ENCODE measurements at regions not wholly inside any gene's neighbourhood (a gene's known extent, or its start where the extent isn't known, plus 50 kb on each side); places are given as distances from the start of the nearest gene placed in this dataset.

- no peak for DNase-seq (ENCODE audit: low read depth in 2 of 2)
Observed at GRCh38 chr2:9738535-9739496, 104.5 kb upstream of the TAF1B start.

- DNase-seq (ENCODE audit: low read depth in 2 of 2) = no peak
Observed at GRCh38 chr2:9739531-9739964, 103.7 kb upstream of the TAF1B start.

GRCh38 chr2:9740382-9741073 lies 102.7 kb upstream of the TAF1B start:
- no peak for DNase-seq (ENCODE audit: low read depth in 2 of 2)

- no peak for DNase-seq (ENCODE audit: low read depth in 2 of 2)
Observed at GRCh38 chr2:9741110-9741509, 102.2 kb upstream of the TAF1B start.

- DNase-seq (ENCODE audit: low read depth in 2 of 2) = no peak
Observed at GRCh38 chr2:9742601-9743000, 100.7 kb upstream of the TAF1B start.

GRCh38 chr2:9744256-9745004 lies 98.8 kb upstream of the TAF1B start:
- no peak for DNase-seq (ENCODE audit: low read depth in 2 of 2)

- no peak for DNase-seq (ENCODE audit: low read depth in 2 of 2)
Observed at GRCh38 chr2:9745153-9745899, 97.9 kb upstream of the TAF1B start.

GRCh38 chr2:9747396-9747795 lies 95.9 kb upstream of the TAF1B start:
- DNase-seq (ENCODE audit: low read depth in 2 of 2) = no peak

GRCh38 chr2:9748577-9748976 lies 94.7 kb upstream of the TAF1B start:
- DNase-seq (ENCODE audit: low read depth in 2 of 2) = no peak

GRCh38 chr2:9749546-9750223 lies 93.6 kb upstream of the TAF1B start:
- DNase-seq (ENCODE audit: low read depth in 2 of 2) = no peak

GRCh38 chr2:9750224-9751215 lies 92.8 kb upstream of the TAF1B start:
- DNase-seq (ENCODE audit: low read depth in 2 of 2) = no peak

- DNase-seq (ENCODE audit: low read depth in 2 of 2) = no peak
Observed at GRCh38 chr2:9751831-9752230, 91.4 kb upstream of the TAF1B start.

- DNase-seq (ENCODE audit: low read depth in 2 of 2) = no peak
Observed at GRCh38 chr2:9752441-9753275, 90.6 kb upstream of the TAF1B start.

- peak; percentile 63 to 68 for DNase-seq (ENCODE audit: low read depth in 2 of 2)
Observed at GRCh38 chr2:9753276-9753600, 90.0 kb upstream of the TAF1B start.

- no peak for DNase-seq (ENCODE audit: low read depth in 2 of 2)
Observed at GRCh38 chr2:9753665-9754531, 89.4 kb upstream of the TAF1B start.

GRCh38 chr2:9754532-9754887 lies 88.8 kb upstream of the TAF1B start:
- DNase-seq (ENCODE audit: low read depth in 2 of 2) = no peak

- no peak for DNase-seq (ENCODE audit: low read depth in 2 of 2)
Observed at GRCh38 chr2:9755008-9755407, 88.3 kb upstream of the TAF1B start.

GRCh38 chr2:9755638-9756037 lies 87.6 kb upstream of the TAF1B start:
- no peak for DNase-seq (ENCODE audit: low read depth in 2 of 2)

All from fibroblast of skin of left quadriceps (primary cell).